T-cell (primary cell): ENCODE measurements at regions not wholly inside any gene's neighbourhood (a gene's known extent, or its start where the extent isn't known, plus 50 kb on each side); places are given as distances from the start of the nearest gene placed in this dataset.

ENCODE experiments used
- ATAC-seq, 4 experiments: fragments of 200-7000 bp in 3 of 4; fragments of 150-1000 bp in 1 of 4; cut with Tn5 transposase; replicated peaks in 1 of 4; 1 replicate in 3 of 4; 2 replicates in 1 of 4; pipeline ENCODE4 v1.10.0; 2021; ENCODE audit warnings: moderate library complexity in 3 of 4, mild to moderate bottlenecking in 2 of 4, moderate number of reproducible peaks in 1 of 4
- CTCF ChIA-PET, 2 donors: fragments of 300-600 bp; sonication (Branson Sonifier 250); formaldehyde crosslinking; loops; one replicate each; lab custom pipeline; 2022; ENCODE audit warnings: antibody characterized with exemption in 2 of 2; lab: Charles Lee
- POLR2A ChIA-PET, 2 donors: fragments of 300-600 bp; sonication (Branson Sonifier 250); formaldehyde crosslinking; loops; one replicate each; lab custom pipeline; 2022; ENCODE audit warnings: antibody characterized with exemption in 2 of 2; lab: Charles Lee
- DNase-seq, 35 experiments: peaks; one replicate each; pipeline versions ENCODE4 v3.0.0 to v3.0.0-alpha.2; 2013 to 2023
- H3K27ac ChIP-seq: one replicate; pipeline ENCODE4 v1.5.1; 2013; ENCODE audit warnings: low read length
- H3K27me3 ChIP-seq, 2 experiments: replicated peaks in 1 of 2; 1 replicate in 1 of 2; 2 replicates in 1 of 2; pipeline versions ENCODE4 v1.6.1 to v1.7.0; 2013; ENCODE audit warnings: low read length in 1 of 2, mixed read lengths in 1 of 2; ENCODE audit not compliant: control insufficient read depth in 2 of 2, insufficient read depth in 2 of 2; ENCODE audit errors: extremely low read depth in 1 of 2
- H3K36me3 ChIP-seq, 2 donors: 1 replicate in 1 of 2; 2 replicates in 1 of 2; pipeline versions ENCODE4 v1.6.1 to v1.7.0; 2013; ENCODE audit warnings: low read length in 1 of 2; ENCODE audit not compliant: control insufficient read depth in 2 of 2, insufficient read depth in 1 of 2; ENCODE audit errors: extremely low read depth in 1 of 2
- H3K4me1 ChIP-seq, 2 experiments: 1 replicate in 1 of 2; 2 replicates in 1 of 2; pipeline versions ENCODE4 v1.6.1 to v1.7.0; 2013; ENCODE audit warnings: low read length in 2 of 2, mixed read lengths in 1 of 2; ENCODE audit not compliant: insufficient read depth in 2 of 2, control insufficient read depth in 1 of 2; ENCODE audit errors: extremely low read depth in 1 of 2
- H3K4me3 ChIP-seq, 2 donors: 1 replicate in 1 of 2; 2 replicates in 1 of 2; pipeline versions ENCODE4 v1.5.1 to v1.7.0; 2013; ENCODE audit warnings: mild to moderate bottlenecking in 2 of 2, low read length in 1 of 2, moderate library complexity in 1 of 2; ENCODE audit not compliant: control insufficient read depth in 1 of 2; ENCODE audit errors: extremely low read depth in 1 of 2
- H3K9me3 ChIP-seq: 2 replicates; pipeline ENCODE4 v1.7.0; 2013
- H3K27ac Mint-ChIP-seq, 2 donors: one replicate each; pipeline ENCODE4 v1.8.0; 2020 to 2021; ENCODE audit warnings: mild to moderate bottlenecking in 2 of 2, mixed read lengths in 2 of 2
- H3K27me3 Mint-ChIP-seq, 2 donors: one replicate each; pipeline ENCODE4 v1.8.0; 2021 to 2022; ENCODE audit warnings: mixed read lengths in 2 of 2
- H3K36me3 Mint-ChIP-seq: one replicate; pipeline ENCODE4 v1.8.0; 2021; ENCODE audit warnings: mixed read lengths
- H3K4me1 Mint-ChIP-seq, 3 donors: one replicate each; pipeline ENCODE4 v1.8.0; 2020 to 2022; ENCODE audit warnings: mixed read lengths in 3 of 3, mild to moderate bottlenecking in 1 of 3
- H3K4me3 Mint-ChIP-seq, 3 donors: one replicate each; pipeline ENCODE4 v1.8.0; 2020 to 2022; ENCODE audit warnings: mild to moderate bottlenecking in 3 of 3, mixed read lengths in 3 of 3, moderate library complexity in 3 of 3
- H3K9me3 Mint-ChIP-seq, 3 donors: one replicate each; pipeline ENCODE4 v1.8.0; 2020 to 2022; ENCODE audit warnings: mixed read lengths in 3 of 3
- WGBS: methylation state at CpG from one replicate; pipeline ENCODE4 v1.1.5; 2013; ENCODE audit warnings: missing lambda C conversion rate; ENCODE audit not compliant: insufficient coverage; 5-methylcytosine and 5-hydroxymethylcytosine counted together

- Mint-ChIP-seq H3K36me3 (no peaks in the 10 kb centered on the region), H3K27ac (peak overlapping the region; percentile 8 to 59), H3K27me3 (peaks cover 6 to 16% of the 10 kb centered on the region in 2 donors), H3K4me3 (peak overlapping the region; percentile 69 to 82 (median 74)), H3K4me1 (peaks cover 28 to 58% (median 44%) of the 10 kb centered on the region in 3 donors), H3K9me3 (no peaks in the 10 kb centered on the region)
- Histone ChIP-seq H3K27me3 (peaks cover 0 to 60% of the 10 kb centered on the region in 2 experiments), H3K9me3 (no peaks in the 10 kb centered on the region), H3K4me3 (peak overlapping the region; percentile 16 to 63), H3K36me3 (no peaks in the 10 kb centered on the region), H3K4me1 (peaks cover 18 to 48% of the 10 kb centered on the region in 2 experiments), H3K27ac (no peak overlapping the region)
- ATAC-seq (peak; percentile 48 to 90 (median 62)), DNase-seq (peak in 25 of 35 experiments; percentile 7 to 76 (median 29))
- CTCF ChIA-PET, result no interaction called here
- WGBS, result 23% methylated on average over 26 of the region's 33 CpGs
- POLR2A ChIA-PET, result interaction anchor here in 1 of 2 donors (0.6 kb wide), 1 partner anchor 84 kb away, joined by 3 read pairs; no protein-coding TSS in a partner anchor
Measured at GRCh38 chr4:3369781-3370674, 71.7 kb upstream of the HGFAC start.

GRCh38 chr4:3371033-3372001 is 70.5 kb upstream of the HGFAC start:
- H3K9me3 Mint-ChIP-seq, result no peaks in the 10 kb centered on the region
- Histone ChIP-seq H3K27me3 (peaks cover 0 to 63% of the 10 kb centered on the region in 2 experiments), H3K9me3 (no peaks in the 10 kb centered on the region), H3K4me3 (peak overlapping the region in 1 of 2 donors; percentile 27), H3K4me1 (peaks cover 18 to 48% of the 10 kb centered on the region in 2 experiments), H3K36me3 (no peaks in the 10 kb centered on the region), H3K27ac (no peak overlapping the region)
- H3K36me3 Mint-ChIP-seq, result no peaks in the 10 kb centered on the region
- ChIA-PET CTCF (interaction anchor here in 1 of 2 donors (0.5 kb wide), 1 partner anchor 87 kb away, joined by 3 read pairs; no protein-coding TSS in a partner anchor), POLR2A (no interaction called here)
- H3K4me1 Mint-ChIP-seq, result peaks cover 28 to 58% (median 44%) of the 10 kb centered on the region in 3 donors
- WGBS, result 79% methylated on average over 21 of the region's 34 CpGs
- peaks cover 6 to 16% of the 10 kb centered on the region in 2 donors for H3K27me3 Mint-ChIP-seq
- peak overlapping the region in 1 of 3 donors; percentile 74 for H3K4me3 Mint-ChIP-seq
- no peak for ATAC-seq
- H3K27ac Mint-ChIP-seq, result no peak overlapping the region
- no peak for DNase-seq

GRCh38 chr4:3372264-3372932 is 69.4 kb upstream of the HGFAC start:
- CTCF ChIA-PET, result interaction anchor here in 1 of 2 donors (0.5 kb wide), 1 partner anchor 88 kb away, joined by 3 read pairs; no protein-coding TSS in a partner anchor
- peak overlapping the region in 1 of 3 donors; percentile 62 for H3K4me3 Mint-ChIP-seq

GRCh38 chr4:3372933-3373465 is 68.8 kb upstream of the HGFAC start:
- DNase-seq, result peak in 12 of 35 experiments; percentile 12 to 58 (median 22)
- H3K36me3 ChIP-seq, result no peaks in the 10 kb centered on the region
- WGBS, result 73% methylated on average over 27 of the region's 28 CpGs
- Mint-ChIP-seq H3K9me3 (no peaks in the 10 kb centered on the region), H3K4me3 (peak overlapping the region in 2 of 3 donors; percentile 37 to 62), H3K36me3 (peaks cover 4% of the 10 kb centered on the region), H3K27ac (no peak overlapping the region), H3K27me3 (peaks cover 6 to 16% of the 10 kb centered on the region in 2 donors), H3K4me1 (peaks cover 26 to 55% (median 42%) of the 10 kb centered on the region in 3 donors)
- peak in 1 of 4 experiments; percentile 13 for ATAC-seq
- ChIA-PET CTCF (no interaction called here), POLR2A (no interaction called here)
- H3K27me3 ChIP-seq, result peaks cover 0 to 56% of the 10 kb centered on the region in 2 experiments
- H3K4me1 ChIP-seq, result peaks cover 18 to 48% of the 10 kb centered on the region in 2 experiments
- H3K9me3 ChIP-seq, result no peaks in the 10 kb centered on the region
- H3K4me3 ChIP-seq, result no peak overlapping the region
- H3K27ac ChIP-seq, result no peak overlapping the region

More at GRCh38 chr4:3372264-3372932, 69.4 kb upstream of the HGFAC start:
- Histone ChIP-seq H3K4me3 (no peak overlapping the region), H3K9me3 (no peaks in the 10 kb centered on the region), H3K4me1 (peaks cover 18 to 48% of the 10 kb centered on the region in 2 experiments), H3K36me3 (no peaks in the 10 kb centered on the region), H3K27ac (no peak overlapping the region), H3K27me3 (peaks cover 0 to 59% of the 10 kb centered on the region in 2 experiments)
- POLR2A ChIA-PET, result no interaction called here
- H3K36me3 Mint-ChIP-seq, result no peaks in the 10 kb centered on the region
- DNase-seq, result no peak
- H3K27ac Mint-ChIP-seq, result no peak overlapping the region
- WGBS, result 78% methylated on average over 17 of the region's 23 CpGs
- no peaks in the 10 kb centered on the region for H3K9me3 Mint-ChIP-seq
- peaks cover 28 to 58% (median 44%) of the 10 kb centered on the region in 3 donors for H3K4me1 Mint-ChIP-seq
- H3K27me3 Mint-ChIP-seq, result peaks cover 6 to 16% of the 10 kb centered on the region in 2 donors
- no peak for ATAC-seq

GRCh38 chr4:3373468-3373867 is 68.3 kb upstream of the HGFAC start:
- Histone ChIP-seq H3K4me3 (no peak overlapping the region), H3K9me3 (no peaks in the 10 kb centered on the region), H3K4me1 (peaks cover 18 to 46% of the 10 kb centered on the region in 2 experiments), H3K27ac (no peak overlapping the region), H3K36me3 (no peaks in the 10 kb centered on the region), H3K27me3 (peaks cover 0 to 52% of the 10 kb centered on the region in 2 experiments)
- DNase-seq (no peak), ATAC-seq (no peak)
- Mint-ChIP-seq H3K4me3 (peak overlapping the region in 1 of 3 donors; percentile 41), H3K36me3 (peaks cover 8% of the 10 kb centered on the region), H3K27ac (no peak overlapping the region), H3K4me1 (peaks cover 23 to 50% (median 37%) of the 10 kb centered on the region in 3 donors), H3K9me3 (no peaks in the 10 kb centered on the region), H3K27me3 (peaks cover 6 to 16% of the 10 kb centered on the region in 2 donors)
- ChIA-PET CTCF (no interaction called here), POLR2A (no interaction called here)
- WGBS, result 91% methylated on average over 13 of the region's 19 CpGs
